Thoracic aorta (tissue), 2 donors: ENCODE measurements at regions not wholly inside any gene's neighbourhood (a gene's known extent, or its start where the extent isn't known, plus 50 kb on each side); places are given as distances from the start of the nearest gene placed in this dataset.

Source experiments
- ATAC-seq: fragments of 150-250 bp; one replicate; pipeline ENCODE4 v1.8.0; 2017; ENCODE audit warnings: low read depth; ENCODE audit not compliant: insufficient number of reproducible peaks, low FRiP score
- DNase-seq: peaks from one replicate; pipeline ENCODE4 v3.0.0-alpha.2; 2020; ENCODE audit warnings: low spot score
- H3K27ac ChIP-seq, 2 donors: fragments of 200-600 bp; sonication (generic); 1 replicate in 1 of 2; 2 replicates in 1 of 2; pipeline ENCODE4 v1.5.1; 2016; ENCODE audit warnings: mild to moderate bottlenecking in 2 of 2, moderate library complexity in 2 of 2
- H3K27me3 ChIP-seq: fragments of 200-600 bp; sonication (generic); replicated peaks from 2 replicates; pipeline ENCODE4 v1.6.0; 2016; ENCODE audit warnings: mild to moderate bottlenecking; ENCODE audit not compliant: insufficient read depth
- H3K36me3 ChIP-seq: fragments of 200-600 bp; sonication (generic); one replicate; pipeline ENCODE4 v1.5.1; 2016
- H3K4me1 ChIP-seq, 2 donors: fragments of 200-600 bp; sonication (generic); 1 replicate in 1 of 2; 2 replicates in 1 of 2; pipeline versions ENCODE4 v1.5.1 to v1.6.0; 2016; ENCODE audit warnings: low read depth in 2 of 2, mild to moderate bottlenecking in 1 of 2; ENCODE audit not compliant: control insufficient read depth in 1 of 2
- H3K4me3 ChIP-seq: fragments of 200-600 bp; sonication (generic); 2 replicates; pipeline ENCODE4 v1.5.1; 2016; ENCODE audit warnings: mild to moderate bottlenecking
- H3K9me3 ChIP-seq: fragments of 200-600 bp; sonication (generic); 2 replicates; pipeline ENCODE4 v1.5.1; 2016
- CTCF ChIP-seq: fragments of 200-600 bp; sonication (generic); IDR thresholded peaks from one replicate; pipeline ENCODE4 v1.5.1; 2019; ENCODE audit warnings: antibody characterized with exemption

GRCh38 chr11:134518616-134519389 lies 106.8 kb upstream of the B3GAT1 start:
- Histone ChIP-seq H3K9me3 (no peaks in the 10 kb centered on the region), H3K4me3 (no peak overlapping the region), H3K36me3 (no peaks in the 10 kb centered on the region), H3K27me3 (no peaks in the 10 kb centered on the region), H3K27ac (no peak overlapping the region), H3K4me1 (no peaks in the 10 kb centered on the region)
- ATAC-seq: no peak
- no peak for DNase-seq
- TF ChIP-seq CTCF: no peak

- Histone ChIP-seq H3K27me3 (no peaks in the 10 kb centered on the region), H3K27ac (no peak overlapping the region), H3K4me1 (no peaks in the 10 kb centered on the region), H3K9me3 (no peaks in the 10 kb centered on the region), H3K36me3 (no peaks in the 10 kb centered on the region), H3K4me3 (no peak overlapping the region)
- ATAC-seq: no peak
- no peak for TF ChIP-seq CTCF
- DNase-seq: no peak
Measured at GRCh38 chr11:134517621-134518293, 105.7 kb upstream of the B3GAT1 start.

GRCh38 chr11:134517115-134517514 lies 105.1 kb upstream of the B3GAT1 start:
- H3K27me3 ChIP-seq: no peaks in the 10 kb centered on the region
- no peak overlapping the region for H3K4me3 ChIP-seq
- H3K36me3 ChIP-seq: no peaks in the 10 kb centered on the region
- no peaks in the 10 kb centered on the region for H3K9me3 ChIP-seq
- TF ChIP-seq CTCF: no peak
- H3K4me1 ChIP-seq: no peaks in the 10 kb centered on the region
- no peak overlapping the region for H3K27ac ChIP-seq
- ATAC-seq (no peak), DNase-seq (no peak)

GRCh38 chr11:134516529-134516928 lies 104.5 kb upstream of the B3GAT1 start:
- H3K27ac ChIP-seq: no peak overlapping the region
- no peaks in the 10 kb centered on the region for H3K9me3 ChIP-seq
- no peaks in the 10 kb centered on the region for H3K4me1 ChIP-seq
- TF ChIP-seq CTCF: no peak
- H3K36me3 ChIP-seq: no peaks in the 10 kb centered on the region
- no peaks in the 10 kb centered on the region for H3K27me3 ChIP-seq
- DNase-seq: no peak
- no peak for ATAC-seq
- no peak overlapping the region for H3K4me3 ChIP-seq

GRCh38 chr11:134515081-134515960 lies 103.3 kb upstream of the B3GAT1 start:
- no peak overlapping the region for H3K27ac ChIP-seq
- H3K36me3 ChIP-seq: no peaks in the 10 kb centered on the region
- no peaks in the 10 kb centered on the region for H3K9me3 ChIP-seq
- H3K27me3 ChIP-seq: no peaks in the 10 kb centered on the region
- no peak for ATAC-seq
- no peak for DNase-seq
- no peak overlapping the region for H3K4me3 ChIP-seq
- no peak for TF ChIP-seq CTCF
- H3K4me1 ChIP-seq: no peaks in the 10 kb centered on the region
